Ishikawa (cell line): ENCODE measurements at regions not wholly inside any gene's neighbourhood (a gene's known extent, or its start where the extent isn't known, plus 50 kb on each side); places are given as distances from the start of the nearest gene placed in this dataset.

ENCODE experiments used
- CEBPB ChIP-seq: IDR thresholded peaks from 2 replicates; pipeline ENCODE4 v1.6.1; 2012
- EGR1 ChIP-seq: IDR thresholded peaks from 2 replicates; pipeline ENCODE4 v1.6.1; 2012
- EP300 ChIP-seq: IDR thresholded peaks from 2 replicates; pipeline ENCODE4 v1.6.1; 2012; ENCODE audit warnings: borderline replicate concordance
- FOXM1 ChIP-seq: IDR thresholded peaks from 2 replicates; pipeline ENCODE4 v1.6.1; 2012; ENCODE audit warnings: low read depth, borderline replicate concordance
- TAF1 ChIP-seq: IDR thresholded peaks from 2 replicates; pipeline ENCODE4 v1.6.1; 2012; ENCODE audit warnings: low read depth, mild to moderate bottlenecking
- TCF12 ChIP-seq: IDR thresholded peaks from 2 replicates; pipeline ENCODE4 v1.6.1; 2012; ENCODE audit warnings: low read depth

- no peak for TF ChIP-seq EP300
- TF ChIP-seq EGR1, result no peak
- no peak for TF ChIP-seq TAF1
- TF ChIP-seq CEBPB, result no peak
- TF ChIP-seq TCF12, result no peak
- no peak for TF ChIP-seq FOXM1
These were observed 888.8 kb upstream of the WWC1 start for GRCh38 chr5:167402671-167403070.
